ENCODE measurements at regions not wholly inside any gene's neighbourhood (a gene's known extent, or its start where the extent isn't known, plus 50 kb on each side); places are given as distances from the start of the nearest gene placed in this dataset.

GRCh38 chr4:188297873-188298272 is 158.6 kb downstream of the TRIML1 start:
- no peaks in the 10 kb centered on the region for H3K9me3 Mint-ChIP-seq
- H3K27ac Mint-ChIP-seq = no peak overlapping the region
- peaks cover 6% of the 10 kb centered on the region for H3K27me3 Mint-ChIP-seq (ENCODE audit: low read depth)
- no peak for TF ChIP-seq CTCF (IDR thresholded peaks at IDR 0.05; ENCODE audit: unreplicated experiment)
- H3K4me3 Mint-ChIP-seq = no peak overlapping the region
- H3K36me3 Mint-ChIP-seq = no peaks in the 10 kb centered on the region
- DNase-seq (ENCODE audit: low spot score in 2 of 2, unreplicated experiment in 2 of 2) = no peak
- H3K4me1 Mint-ChIP-seq = peaks cover 19% of the 10 kb centered on the region

- H3K36me3 Mint-ChIP-seq = no peaks in the 10 kb centered on the region
- no peak overlapping the region for H3K27ac Mint-ChIP-seq
- peaks cover 6% of the 10 kb centered on the region for H3K27me3 Mint-ChIP-seq (ENCODE audit: low read depth)
- H3K4me3 Mint-ChIP-seq = no peak overlapping the region
- no peaks in the 10 kb centered on the region for H3K9me3 Mint-ChIP-seq
- no peak for DNase-seq (ENCODE audit: low spot score in 2 of 2, unreplicated experiment in 2 of 2)
- peaks cover 19% of the 10 kb centered on the region for H3K4me1 Mint-ChIP-seq
- no peak for TF ChIP-seq CTCF (IDR thresholded peaks at IDR 0.05; ENCODE audit: unreplicated experiment)
These were observed 159.9 kb downstream of the TRIML1 start for GRCh38 chr4:188299161-188299560.

GRCh38 chr4:188300385-188300784 is 161.1 kb downstream of the TRIML1 start:
- Mint-ChIP-seq H3K27ac (peak overlapping the region; percentile 71), H3K4me1 (peaks cover 19% of the 10 kb centered on the region), H3K9me3 (no peaks in the 10 kb centered on the region), H3K27me3 (ENCODE audit: low read depth) (peaks cover 6% of the 10 kb centered on the region), H3K4me3 (no peak overlapping the region), H3K36me3 (no peaks in the 10 kb centered on the region)
- TF ChIP-seq CTCF (IDR thresholded peaks at IDR 0.05; ENCODE audit: unreplicated experiment) = no peak
- DNase-seq (ENCODE audit: low spot score in 2 of 2, unreplicated experiment in 2 of 2) = no peak

- Mint-ChIP-seq H3K27me3 (ENCODE audit: low read depth) (no peaks in the 10 kb centered on the region), H3K27ac (no peak overlapping the region)
These were observed 166.4 kb downstream of the TRIML1 start for GRCh38 chr4:188305690-188306089.

GRCh38 chr4:188307591-188307990 is 168.3 kb downstream of the TRIML1 start:
- no peak for TF ChIP-seq CTCF (IDR thresholded peaks at IDR 0.05; ENCODE audit: unreplicated experiment)
- Mint-ChIP-seq H3K9me3 (no peaks in the 10 kb centered on the region), H3K4me3 (no peak overlapping the region), H3K27ac (no peak overlapping the region), H3K4me1 (no peaks in the 10 kb centered on the region), H3K27me3 (ENCODE audit: low read depth) (no peaks in the 10 kb centered on the region), H3K36me3 (no peaks in the 10 kb centered on the region)
- DNase-seq (ENCODE audit: low spot score in 2 of 2, unreplicated experiment in 2 of 2) = no peak

More at GRCh38 chr4:188305690-188306089, 166.4 kb downstream of the TRIML1 start:
- DNase-seq (ENCODE audit: low spot score in 2 of 2, unreplicated experiment in 2 of 2) = no peak
- no peak for TF ChIP-seq CTCF (IDR thresholded peaks at IDR 0.05; ENCODE audit: unreplicated experiment)
- no peaks in the 10 kb centered on the region for H3K36me3 Mint-ChIP-seq
- no peaks in the 10 kb centered on the region for H3K9me3 Mint-ChIP-seq
- no peak overlapping the region for H3K4me3 Mint-ChIP-seq
- peaks cover 1% of the 10 kb centered on the region for H3K4me1 Mint-ChIP-seq

- Mint-ChIP-seq H3K4me3 (no peak overlapping the region), H3K4me1 (no peaks in the 10 kb centered on the region), H3K27me3 (ENCODE audit: low read depth) (no peaks in the 10 kb centered on the region), H3K9me3 (no peaks in the 10 kb centered on the region), H3K27ac (no peak overlapping the region), H3K36me3 (no peaks in the 10 kb centered on the region)
- TF ChIP-seq CTCF (IDR thresholded peaks at IDR 0.05; ENCODE audit: unreplicated experiment) = no peak
- no peak for DNase-seq (ENCODE audit: low spot score in 2 of 2, unreplicated experiment in 2 of 2)
These were observed 168.9 kb downstream of the TRIML1 start for GRCh38 chr4:188308142-188308541.
